ENCODE measurements at regions not wholly inside any gene's neighbourhood (a gene's known extent, or its start where the extent isn't known, plus 50 kb on each side); places are given as distances from the start of the nearest gene placed in this dataset.
A peak's percentile ranks its signal among the peaks of the same experiment; 100 is the strongest.

DNA sequence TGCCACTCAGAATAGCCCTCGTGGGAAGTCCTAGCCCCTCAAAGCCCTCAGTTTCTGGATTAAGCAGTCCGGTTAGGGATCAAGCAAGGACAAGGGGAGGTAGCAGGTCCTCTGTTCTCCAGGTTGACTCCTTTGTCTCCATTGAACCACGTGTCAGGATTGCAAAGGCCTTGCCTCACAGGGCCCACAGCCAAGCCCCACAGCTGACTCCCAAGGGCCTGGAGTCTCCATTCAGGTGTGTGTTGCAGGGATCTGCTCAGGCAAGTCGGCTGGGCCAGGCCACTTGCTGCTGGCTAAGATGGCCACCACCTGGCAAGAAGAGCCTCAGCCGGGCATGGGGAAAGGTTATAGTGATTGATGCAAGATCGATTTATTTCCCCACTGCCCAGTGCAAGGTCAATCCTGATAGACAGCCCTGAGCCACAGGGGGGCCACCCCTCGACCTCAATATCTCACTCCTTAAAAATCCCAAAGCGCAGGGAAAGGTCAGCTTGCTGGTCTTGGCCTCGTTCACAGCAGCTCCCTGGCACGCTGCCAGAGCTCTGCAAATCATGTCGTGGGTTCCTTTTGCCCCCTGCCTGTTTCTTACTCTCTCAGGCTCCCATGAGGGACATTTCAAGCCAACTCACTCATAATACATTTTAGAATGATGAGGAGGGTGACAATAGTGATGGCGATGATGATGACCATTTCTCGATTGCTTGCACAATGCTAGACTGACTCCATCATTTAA lies 75.9 kb downstream of the EDN3 start:
- no peak for DNase-seq

DNA sequence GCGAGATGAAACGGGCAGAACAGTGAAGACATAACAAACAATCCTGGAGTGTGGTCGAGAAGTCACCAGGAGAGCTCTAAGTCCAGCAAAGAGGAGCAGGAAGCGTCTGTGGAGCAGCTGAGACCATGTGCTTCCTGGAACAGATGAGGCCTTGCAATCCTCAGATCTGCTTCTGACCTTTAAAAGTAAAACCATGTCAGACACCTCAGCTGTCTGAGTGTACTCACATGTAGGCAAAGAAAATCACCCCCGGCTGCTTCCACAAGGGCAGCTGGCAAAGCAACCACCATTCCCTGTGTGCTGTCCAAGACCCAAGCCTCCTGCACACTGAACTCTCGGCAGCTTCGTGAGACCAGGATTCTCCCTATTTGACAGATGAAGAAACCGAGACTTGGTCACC lies 76.6 kb downstream of the EDN3 start:
- no peak for DNase-seq

GRCh38 chr20:59377842-59378241 lies 77.4 kb downstream of the EDN3 start:
- DNase-seq: no peak

DNA sequence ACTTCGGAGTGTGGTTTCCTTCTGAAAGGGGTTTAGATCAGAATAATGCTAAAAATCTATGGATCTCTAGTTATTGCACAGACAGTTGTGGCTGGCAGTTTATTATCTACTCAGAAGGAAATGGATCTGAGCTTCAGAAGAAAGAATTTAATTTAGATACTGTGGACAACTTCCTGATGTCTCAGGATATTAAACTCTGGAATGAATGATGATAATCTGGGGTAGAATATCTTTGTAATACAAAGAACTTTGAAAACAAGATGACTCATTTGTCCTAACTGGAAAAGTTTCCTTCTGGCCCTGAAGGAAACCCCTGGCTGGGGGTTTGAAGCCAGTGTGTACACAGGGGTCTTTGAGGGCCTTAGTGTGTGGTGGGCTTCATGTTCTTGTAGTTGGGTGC lies 78.0 kb downstream of the EDN3 start:
- DNase-seq: no peak

DNA sequence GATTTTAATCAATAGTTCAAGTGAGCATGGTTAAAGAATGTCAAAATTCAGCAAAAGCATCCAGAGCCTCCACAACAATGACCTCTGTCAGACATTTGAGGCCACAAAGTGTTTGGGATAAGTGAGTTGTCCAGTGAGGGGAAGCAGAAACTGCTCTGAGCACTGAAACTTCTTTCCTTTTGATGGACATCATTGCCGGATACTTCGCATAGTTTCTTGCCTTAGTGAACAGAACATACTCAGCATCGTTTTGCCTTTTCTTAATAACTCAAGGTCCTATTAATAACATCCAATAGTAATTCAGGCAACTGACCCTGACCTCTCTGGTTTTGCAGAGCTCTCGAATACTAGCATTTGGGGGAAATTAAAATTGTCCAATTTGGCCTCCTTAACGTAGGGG lies 78.6 kb downstream of the EDN3 start:
- DNase-seq: no peak

DNA sequence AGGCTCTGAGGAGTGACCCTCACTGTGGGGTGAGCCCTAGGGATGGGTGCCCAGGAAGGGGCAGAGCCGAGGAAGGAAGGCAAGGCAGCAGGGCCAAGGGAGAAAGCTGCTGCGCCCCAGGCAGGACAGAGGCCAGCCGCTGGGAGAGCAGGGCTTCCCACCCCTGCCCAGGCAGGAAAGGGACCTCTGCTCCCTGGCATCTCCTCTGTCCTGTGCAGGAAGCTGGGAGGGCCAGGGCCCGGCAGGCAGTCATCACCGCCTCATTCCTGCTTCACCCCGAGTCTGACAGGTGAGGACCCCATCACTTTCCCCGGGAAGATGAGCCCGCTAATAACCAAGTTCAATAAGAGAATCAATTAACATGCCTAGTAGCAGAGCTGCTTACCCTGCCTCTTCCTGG lies 81.3 kb downstream of the EDN3 start:
- DNase-seq: no peak

DNA sequence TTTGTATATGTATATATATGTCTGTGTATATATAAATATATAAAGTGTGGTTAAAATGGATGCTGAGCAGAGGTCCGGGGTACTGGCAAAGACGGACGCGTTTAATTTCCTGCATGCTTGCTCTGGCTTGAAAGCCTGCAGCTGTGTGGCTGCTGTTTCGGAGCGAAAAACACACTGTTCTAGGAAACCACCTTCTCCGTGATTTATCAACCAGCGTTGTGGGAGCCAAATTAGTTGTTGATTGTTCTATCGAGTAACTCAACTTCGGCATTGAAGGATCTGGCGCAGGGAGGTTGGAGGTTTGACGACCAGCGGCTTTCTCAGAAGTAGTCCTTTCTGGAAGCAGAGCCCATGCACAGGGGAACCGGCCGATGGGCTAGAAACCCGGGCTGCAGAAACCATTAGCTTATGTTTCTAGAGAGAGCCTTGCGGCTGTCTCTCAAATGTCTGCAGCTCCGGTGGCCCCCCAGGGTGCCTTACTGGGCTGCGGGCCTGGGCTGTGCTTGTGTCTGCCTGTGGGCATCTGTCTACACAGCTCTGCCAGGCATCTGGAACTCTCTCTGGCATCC lies 81.8 kb downstream of the EDN3 start:
- DNase-seq: no peak

GRCh38 chr20:59382907-59383306 lies 82.5 kb downstream of the EDN3 start:
- DNase-seq: no peak

DNA sequence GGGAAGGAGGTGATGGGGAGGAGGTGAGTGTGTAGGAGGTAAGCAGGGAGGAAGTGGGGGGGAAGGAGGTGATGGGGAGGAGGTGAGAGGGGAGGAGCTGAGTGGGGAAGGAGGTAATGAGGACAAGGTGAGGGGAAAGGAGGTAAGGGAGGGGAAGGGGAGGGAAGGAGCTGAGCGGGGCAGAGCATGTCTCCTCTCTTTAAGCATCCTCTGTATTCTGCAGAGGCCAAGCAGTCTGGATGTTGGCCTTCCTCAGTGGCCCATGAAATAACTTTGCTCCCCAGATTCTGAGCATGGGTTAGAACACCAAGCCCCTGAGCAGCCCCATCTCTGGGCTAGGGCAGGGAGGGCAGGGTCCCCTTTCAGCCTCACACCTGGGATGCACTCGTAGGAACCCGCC lies 84.6 kb downstream of the EDN3 start:
- no peak for DNase-seq

DNA sequence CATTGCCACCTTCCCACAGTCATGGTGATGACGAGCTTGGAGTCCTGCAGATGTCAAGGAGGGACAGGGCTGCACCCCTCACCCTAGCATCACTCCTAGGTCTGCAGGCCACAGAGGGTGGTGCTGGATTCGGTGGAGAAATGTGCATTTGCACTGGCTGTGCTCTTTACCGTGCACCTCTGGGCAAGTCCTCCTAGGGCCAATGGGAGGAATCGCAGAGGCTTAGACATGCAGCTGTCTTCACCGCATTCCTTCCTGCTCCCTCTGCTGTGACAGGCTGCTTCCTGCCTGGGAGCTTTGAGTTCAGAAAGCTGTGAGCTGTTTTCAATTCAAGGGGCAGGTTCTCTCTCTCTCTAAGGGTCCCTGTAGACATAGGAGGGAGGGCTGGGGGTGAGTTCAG lies 85.1 kb downstream of the EDN3 start:
- DNase-seq: no peak

DNA sequence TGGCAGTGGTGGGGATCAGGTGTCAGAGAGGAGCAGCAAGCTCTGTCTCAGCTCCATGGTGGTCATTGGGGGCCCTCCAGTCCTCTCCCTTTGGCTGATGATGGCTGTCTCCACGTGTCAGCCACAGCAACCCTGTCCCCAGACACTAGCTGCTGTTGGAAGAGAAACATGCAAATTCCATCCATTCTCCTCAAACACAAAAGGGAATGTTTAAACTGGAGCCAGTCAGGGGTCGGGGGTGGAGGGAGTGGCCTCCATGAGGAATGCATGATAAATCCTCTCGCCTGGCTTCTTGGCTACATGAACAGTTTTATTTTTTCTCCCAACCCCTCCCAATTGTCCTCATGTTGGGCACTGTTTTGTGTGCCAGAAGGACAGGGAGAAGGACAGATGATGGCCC lies 86.4 kb downstream of the EDN3 start:
- DNase-seq: no peak

GRCh38 chr20:59387891-59388290 lies 87.5 kb downstream of the EDN3 start:
- DNase-seq: no peak

GRCh38 chr20:59388402-59388801 lies 88.0 kb downstream of the EDN3 start:
- no peak for DNase-seq

DNA sequence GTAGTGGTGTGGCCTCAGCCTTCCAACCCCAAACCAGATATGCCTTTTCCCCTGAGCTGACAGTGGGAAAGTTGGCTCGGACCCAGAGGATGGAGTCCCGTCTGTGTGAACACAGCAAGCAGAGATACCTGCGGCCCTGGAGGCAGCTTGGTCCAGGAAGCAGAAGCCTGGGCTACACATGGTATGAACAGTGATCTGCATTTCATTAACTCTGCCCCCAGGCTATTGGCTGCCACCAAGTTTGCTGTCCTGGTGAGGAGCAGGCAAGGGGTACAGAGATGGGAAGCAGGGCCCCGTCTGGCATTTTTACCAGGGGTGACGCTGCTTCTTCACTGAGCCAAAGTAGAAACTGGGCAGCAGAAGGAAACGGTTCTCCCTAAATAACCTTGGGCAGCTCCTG lies 90.0 kb downstream of the EDN3 start:
- no peak for DNase-seq

DNA sequence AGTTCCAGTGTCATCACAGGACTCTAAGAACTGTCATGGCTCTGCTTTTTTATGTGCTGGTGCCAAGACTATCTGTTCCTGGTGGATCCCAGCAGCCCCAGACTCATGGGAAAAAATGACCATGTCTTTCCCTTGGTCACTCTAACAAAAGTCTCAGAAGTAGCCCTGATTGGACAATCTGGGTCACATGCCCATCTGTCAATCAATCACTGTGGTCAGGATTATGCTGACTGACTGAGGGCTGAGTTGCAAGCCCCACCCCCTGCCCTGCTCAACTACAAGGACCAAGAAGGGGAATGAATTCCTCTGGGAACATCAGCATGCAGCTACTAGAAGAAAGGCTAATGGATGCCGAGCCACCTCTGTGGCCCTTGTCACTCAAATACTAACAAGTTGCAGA lies 91.6 kb downstream of the EDN3 start:
- no peak for DNase-seq

- DNase-seq: no peak
Observed at GRCh38 chr20:59392736-59393135, 92.3 kb downstream of the EDN3 start.

DNA sequence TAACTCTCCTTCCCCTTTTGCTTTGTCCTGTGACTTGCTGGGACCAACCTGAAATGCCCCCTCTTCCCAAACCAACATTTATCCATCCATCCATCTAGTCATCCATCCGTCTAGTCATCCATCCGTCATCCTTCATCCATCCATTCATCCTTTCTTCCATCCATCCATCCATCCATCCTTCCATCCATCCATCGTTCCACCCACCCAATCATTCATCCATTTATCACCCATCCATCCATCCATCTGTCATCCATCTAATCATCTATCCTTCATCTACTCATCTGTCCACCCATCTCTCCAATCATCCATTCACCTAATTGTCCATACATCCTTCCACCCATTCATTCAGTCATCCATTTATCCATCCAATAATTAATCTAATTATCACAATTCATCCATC lies 92.7 kb downstream of the EDN3 start:
- DNase-seq: no peak

- no peak for DNase-seq
Observed at GRCh38 chr20:59395729-59396128, 95.3 kb downstream of the EDN3 start.

DNA sequence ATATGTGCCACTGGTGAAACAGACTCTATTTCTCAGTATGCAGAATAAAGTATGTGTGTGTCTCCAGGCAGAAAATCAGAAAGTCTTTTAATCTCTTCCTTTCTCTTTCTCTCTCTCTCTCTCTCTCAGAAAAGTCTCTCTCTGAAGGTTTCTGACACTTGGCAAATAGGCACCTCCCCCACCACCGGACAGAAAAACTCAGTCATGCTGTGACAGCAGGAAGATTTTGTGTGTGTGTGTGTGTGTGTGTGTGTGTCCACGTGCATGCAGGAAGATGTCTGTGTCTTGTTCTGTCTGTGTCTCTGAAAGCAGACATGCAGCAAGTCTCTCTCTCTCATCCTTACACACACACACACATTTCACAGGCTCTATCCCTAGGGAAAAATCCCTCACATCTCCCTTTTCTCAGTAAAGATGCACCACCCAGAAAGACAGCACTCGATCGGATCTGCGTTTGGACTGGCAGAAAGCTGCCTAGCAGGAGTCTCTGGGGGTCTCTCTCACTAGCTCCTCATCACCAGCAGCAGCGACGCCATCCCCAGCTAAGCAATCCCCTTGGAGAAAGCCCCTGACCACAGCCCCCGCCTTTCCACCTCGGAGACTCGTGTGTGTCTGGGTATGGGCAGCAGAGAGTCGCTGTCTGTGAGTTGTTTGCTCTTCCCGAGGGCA lies 98.3 kb downstream of the EDN3 start:
- no peak for DNase-seq

GRCh38 chr20:59399426-59400099 lies 99.2 kb downstream of the EDN3 start:
- DNase-seq: no peak

DNA sequence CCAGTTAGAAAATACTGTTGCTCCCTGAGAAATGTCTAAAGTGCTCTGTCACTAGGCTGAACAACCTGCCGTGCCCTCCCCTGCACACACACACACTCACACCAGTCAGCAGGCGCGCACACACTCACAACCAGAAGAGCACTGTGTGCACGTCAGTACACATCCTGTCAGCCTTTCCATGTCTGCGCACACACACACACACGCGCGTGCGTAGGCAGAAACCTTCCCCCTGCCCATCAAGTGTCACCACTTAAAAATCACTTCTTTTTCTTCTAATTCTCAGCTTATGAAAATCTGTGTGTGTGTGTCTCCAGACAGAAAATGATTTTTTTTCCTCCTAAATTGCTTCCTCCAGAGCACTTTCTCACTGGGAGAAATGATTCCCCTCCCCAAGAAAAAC lies 100.3 kb downstream of the EDN3 start:
- DNase-seq: no peak

DNA sequence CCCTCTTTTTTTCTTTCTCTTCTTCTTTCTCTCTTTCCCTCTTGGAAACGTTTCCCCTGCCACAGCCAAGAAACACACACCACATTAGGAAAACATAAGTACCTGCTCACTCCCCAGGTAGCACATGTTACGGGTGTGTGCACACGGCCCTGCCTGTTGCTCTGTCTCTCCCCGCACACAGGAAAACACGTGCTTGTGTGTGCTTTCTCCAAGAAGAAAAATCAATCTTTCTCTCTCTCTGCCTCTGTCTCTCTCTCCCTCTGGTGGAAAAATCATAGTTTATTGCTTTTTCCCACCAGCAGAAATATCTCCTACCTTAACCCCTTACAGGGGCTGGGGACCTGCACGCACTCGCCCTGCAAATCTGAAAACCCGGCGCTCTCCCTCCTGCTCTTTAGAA lies 102.3 kb downstream of the EDN3 start:
- DNase-seq: peak in 5 of 58 donors; percentile 2 to 11 (median 5)

Data from anterior cingulate cortex (tissue), 58 donors.